Stomach (tissue), 8 donors: ENCODE measurements at regions not wholly inside any gene's neighbourhood (a gene's known extent, or its start where the extent isn't known, plus 50 kb on each side); places are given as distances from the start of the nearest gene placed in this dataset.

ENCODE experiments used
- DNase-seq, 2 donors: peaks; one replicate each; pipeline versions ENCODE4 v3.0.0 to v3.0.0-alpha.2; 2013 to 2019
- H3K27ac ChIP-seq, 5 donors: fragments of 200-600 bp in 4 of 5; sonication (generic) in 4 of 5; one replicate each; pipeline ENCODE4 v1.5.1; 2013 to 2019; ENCODE audit warnings: mild to moderate bottlenecking in 1 of 5, moderate library complexity in 1 of 5
- H3K27me3 ChIP-seq, 3 donors: fragments of 200-600 bp; sonication (generic); one replicate each; pipeline ENCODE4 v1.5.1; 2017 to 2019; ENCODE audit warnings: mixed run types in 1 of 3
- H3K36me3 ChIP-seq, 4 donors: fragments of 200-600 bp; sonication (generic); 1 replicate in 3 of 4; 2 replicates in 1 of 4; pipeline ENCODE4 v1.5.1; 2016 to 2019
- H3K4me1 ChIP-seq, 4 donors: fragments of 200-600 bp; sonication (generic); one replicate each; pipeline ENCODE4 v1.5.1; 2016 to 2019
- H3K4me3 ChIP-seq, 4 donors: fragments of 200-600 bp; sonication (generic) in 3 of 4; one replicate each; pipeline ENCODE4 v1.5.1; 2016 to 2019; ENCODE audit warnings: mild to moderate bottlenecking in 1 of 4
- H3K9me3 ChIP-seq, 4 donors: fragments of 200-600 bp; sonication (generic); one replicate each; pipeline ENCODE4 v1.5.1; 2016 to 2019
- CTCF ChIP-seq, 7 experiments: fragments of 450-650 bp in 4 of 7; fragments of 200-600 bp in 3 of 7; sonication (generic) in 3 of 7; IDR thresholded peaks; one replicate each; pipeline ENCODE4 v1.5.1; 2016 to 2019; ENCODE audit warnings: antibody characterized with exemption in 7 of 7, control low read depth in 2 of 7, mild to moderate bottlenecking in 1 of 7
- EP300 ChIP-seq: sonication (generic); formaldehyde crosslinking; IDR thresholded peaks from one replicate; pipeline ENCODE4 v1.6.1; 2017; ENCODE audit warnings: antibody characterized with exemption
- POLR2A ChIP-seq, 4 donors: fragments of 450-650 bp; IDR thresholded peaks; one replicate each; pipeline ENCODE4 v1.6.1; 2016; ENCODE audit warnings: antibody characterized with exemption in 4 of 4, control low read depth in 2 of 4, mild to moderate bottlenecking in 1 of 4, moderate library complexity in 1 of 4
- POLR2AphosphoS5 ChIP-seq, 3 donors: sonication (generic); formaldehyde crosslinking; IDR thresholded peaks; one replicate each; pipeline ENCODE4 v1.6.1; 2016; ENCODE audit warnings: antibody characterized with exemption in 3 of 3
- WGBS, 5 donors: extraction: QIAGEN DNeasy Blood & Tissue Kit in 3 of 5; methylation state at CpG; one replicate each; pipeline versions ENCODE4 v1.1.5 to v1.1.7; 2013 to 2018; 5-methylcytosine and 5-hydroxymethylcytosine counted together
- intact Hi-C: fragments of 100-400 bp; cut with DNase I; formaldehyde crosslinking; loops from one replicate; pipeline ENCODE4 v1.15.1; 2023; ENCODE audit warnings: low total_unique reads
- donor health status: healthy with polysubstance abuse.
- donor health status: Bipolar disorder and iron deficiency.
- donor health status: healthy.

- no peak overlapping the region for H3K4me3 ChIP-seq
- H3K9me3 ChIP-seq: no peaks in the 10 kb centered on the region
- H3K27me3 ChIP-seq: no peaks in the 10 kb centered on the region
- intact Hi-C loops: no loop called here
- no peak for DNase-seq
- no peak overlapping the region for H3K27ac ChIP-seq
- TF ChIP-seq POLR2A (IDR thresholded peaks at IDR 0.05): no peak
- TF ChIP-seq CTCF (IDR thresholded peaks at IDR 0.05): no peak
- TF ChIP-seq POLR2AphosphoS5 (IDR thresholded peaks at IDR 0.05): no peak
- TF ChIP-seq EP300: no peak
- 54 to 81% (median 59%) methylated on average over 1 of the region's 1 CpG for WGBS, 5 donors
- peaks cover 0 to 10% (median 4%) of the 10 kb centered on the region in 4 donors for H3K4me1 ChIP-seq
- H3K36me3 ChIP-seq: no peaks in the 10 kb centered on the region
Observed at GRCh38 chr13:44697058-44697457, 120.9 kb upstream of the TSC22D1 start.

- H3K36me3 ChIP-seq: no peaks in the 10 kb centered on the region
- no peak overlapping the region for H3K27ac ChIP-seq
- H3K4me3 ChIP-seq: no peak overlapping the region
- intact Hi-C loops: no loop called here
- no peaks in the 10 kb centered on the region for H3K27me3 ChIP-seq
- no peaks in the 10 kb centered on the region for H3K9me3 ChIP-seq
- TF ChIP-seq EP300 (no peak), POLR2A (IDR thresholded peaks at IDR 0.05) (no peak), POLR2AphosphoS5 (IDR thresholded peaks at IDR 0.05) (no peak), CTCF (IDR thresholded peaks at IDR 0.05) (no peak)
- 85 to 91% (median 87%) methylated on average over 2 of the region's 2 CpGs for WGBS, 5 donors
- no peak for DNase-seq
- H3K4me1 ChIP-seq: peaks cover 0 to 10% (median 4%) of the 10 kb centered on the region in 4 donors
Observed at GRCh38 chr13:44695520-44695919, 119.4 kb upstream of the TSC22D1 start.

GRCh38 chr13:44694842-44695241, 118.7 kb upstream of the TSC22D1 start:
- DNase-seq: peak in 1 of 2 donors; percentile 34
- Histone ChIP-seq H3K36me3 (no peaks in the 10 kb centered on the region), H3K27ac (no peak overlapping the region), H3K4me1 (peaks cover 0 to 10% (median 4%) of the 10 kb centered on the region in 4 donors), H3K4me3 (no peak overlapping the region), H3K27me3 (no peaks in the 10 kb centered on the region), H3K9me3 (no peaks in the 10 kb centered on the region)
- 40 to 73% (median 55%) methylated on average over 6 of the region's 6 CpGs for WGBS, 5 donors
- TF ChIP-seq POLR2A (IDR thresholded peaks at IDR 0.05): no peak
- TF ChIP-seq EP300: no peak
- no peak for TF ChIP-seq CTCF (IDR thresholded peaks at IDR 0.05)
- no peak for TF ChIP-seq POLR2AphosphoS5 (IDR thresholded peaks at IDR 0.05)
- intact Hi-C loops: no loop called here

GRCh38 chr13:44694291-44694690, 118.2 kb upstream of the TSC22D1 start:
- no peak for DNase-seq
- Histone ChIP-seq H3K27me3 (no peaks in the 10 kb centered on the region), H3K4me1 (peaks cover 0 to 10% (median 4%) of the 10 kb centered on the region in 4 donors), H3K27ac (no peak overlapping the region), H3K36me3 (no peaks in the 10 kb centered on the region), H3K9me3 (no peaks in the 10 kb centered on the region), H3K4me3 (no peak overlapping the region)
- no peak for TF ChIP-seq EP300
- intact Hi-C loops: no loop called here

GRCh38 chr13:44693156-44693764, 117.1 kb upstream of the TSC22D1 start:
- Histone ChIP-seq H3K36me3 (no peaks in the 10 kb centered on the region), H3K9me3 (no peaks in the 10 kb centered on the region), H3K27ac (no peak overlapping the region), H3K27me3 (no peaks in the 10 kb centered on the region), H3K4me1 (peaks cover 0 to 10% (median 4%) of the 10 kb centered on the region in 4 donors), H3K4me3 (no peak overlapping the region)
- TF ChIP-seq EP300: no peak
- TF ChIP-seq POLR2A (IDR thresholded peaks at IDR 0.05): no peak
- TF ChIP-seq POLR2AphosphoS5 (IDR thresholded peaks at IDR 0.05): no peak
- TF ChIP-seq CTCF (IDR thresholded peaks at IDR 0.05): no peak
- intact Hi-C loops: no loop called here
- 78 to 90% (median 84%) methylated on average over 6 of the region's 6 CpGs for WGBS, 5 donors
- peak in 1 of 2 donors; percentile 50 for DNase-seq
